ENCODE measurements at regions not wholly inside any gene's neighbourhood (a gene's known extent, or its start where the extent isn't known, plus 50 kb on each side); places are given as distances from the start of the nearest gene placed in this dataset.

DNA sequence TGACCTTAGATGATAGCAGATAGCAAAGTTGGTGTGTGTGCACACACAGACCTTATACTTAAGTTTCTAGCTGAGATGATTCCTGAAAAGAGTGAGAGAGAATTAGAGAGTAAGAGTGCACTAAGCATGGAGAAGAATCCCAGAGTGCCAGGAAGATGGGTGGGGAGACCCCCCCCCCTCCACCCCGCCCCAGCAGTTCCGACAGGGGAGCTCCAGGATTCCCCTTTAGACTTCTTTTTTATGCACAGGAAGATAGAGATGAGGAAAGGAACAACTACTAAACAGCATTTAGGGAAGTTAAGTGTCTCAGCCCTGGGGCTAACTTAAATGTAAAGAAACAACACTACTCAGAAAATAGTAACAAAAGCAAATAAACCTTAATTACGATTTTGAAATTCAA, 878.0 kb upstream of the GOT2 start:
- H3K4me1 Mint-ChIP-seq: no peaks in the 10 kb centered on the region
- H3K27ac Mint-ChIP-seq: no peak overlapping the region
- ATAC-seq: no peak
- H3K36me3 Mint-ChIP-seq: no peaks in the 10 kb centered on the region
- H3K9me3 Mint-ChIP-seq (ENCODE audit: low read depth): peaks cover 15% of the 10 kb centered on the region
- no peak for DNase-seq
- H3K27me3 Mint-ChIP-seq: no peaks in the 10 kb centered on the region
- no peak overlapping the region for H3K4me3 Mint-ChIP-seq
- CTCF ChIA-PET: no interaction called here

DNA sequence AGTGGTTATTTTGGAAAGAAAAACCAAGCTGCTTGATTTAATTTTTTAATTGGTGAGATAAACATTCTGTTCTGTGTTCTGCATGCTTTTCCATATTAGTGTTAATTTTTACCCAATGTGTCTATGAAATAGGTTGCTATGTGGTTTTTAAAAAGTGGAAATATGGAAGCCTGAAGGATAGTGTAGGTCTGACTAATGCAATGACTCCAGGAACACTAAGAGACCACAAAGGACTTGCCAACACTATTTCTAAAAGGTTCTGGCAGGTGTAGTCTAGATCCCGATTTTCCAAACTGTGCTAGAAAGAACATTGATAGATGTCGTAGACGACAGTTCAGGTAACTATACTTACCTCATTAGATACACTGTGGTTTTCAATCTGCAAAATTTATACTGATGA, 877.4 kb upstream of the GOT2 start:
- DNase-seq (no peak), ATAC-seq (no peak)
- H3K4me1 Mint-ChIP-seq: no peaks in the 10 kb centered on the region
- CTCF ChIA-PET: no interaction called here
- peaks cover 15% of the 10 kb centered on the region for H3K9me3 Mint-ChIP-seq (ENCODE audit: low read depth)
- no peak overlapping the region for H3K27ac Mint-ChIP-seq
- no peaks in the 10 kb centered on the region for H3K27me3 Mint-ChIP-seq
- H3K36me3 Mint-ChIP-seq: no peaks in the 10 kb centered on the region
- no peak overlapping the region for H3K4me3 Mint-ChIP-seq

DNA sequence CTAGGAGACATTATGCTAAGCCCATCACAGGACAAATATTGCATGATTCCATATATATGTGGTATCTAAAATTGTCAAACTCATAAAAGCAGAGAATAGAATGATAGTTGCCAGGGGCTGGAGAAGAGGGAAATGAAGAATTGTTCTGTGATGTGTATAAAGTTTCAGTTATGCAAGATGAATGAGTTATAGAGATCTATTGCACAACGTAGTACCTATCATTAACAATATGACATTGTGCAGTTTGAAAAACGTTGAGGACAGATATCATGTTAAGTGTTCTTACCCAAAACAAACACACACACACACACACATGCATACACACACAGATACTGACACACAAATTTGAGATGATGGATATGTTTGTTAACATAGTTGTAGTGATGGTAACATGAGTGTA, 871.6 kb upstream of the GOT2 start:
- Mint-ChIP-seq H3K27me3 (no peaks in the 10 kb centered on the region), H3K4me3 (no peak overlapping the region), H3K27ac (no peak overlapping the region), H3K9me3 (ENCODE audit: low read depth) (peaks cover 9% of the 10 kb centered on the region), H3K4me1 (no peaks in the 10 kb centered on the region), H3K36me3 (no peaks in the 10 kb centered on the region)
- DNase-seq: no peak
- ATAC-seq: no peak
- CTCF ChIA-PET: no interaction called here

DNA sequence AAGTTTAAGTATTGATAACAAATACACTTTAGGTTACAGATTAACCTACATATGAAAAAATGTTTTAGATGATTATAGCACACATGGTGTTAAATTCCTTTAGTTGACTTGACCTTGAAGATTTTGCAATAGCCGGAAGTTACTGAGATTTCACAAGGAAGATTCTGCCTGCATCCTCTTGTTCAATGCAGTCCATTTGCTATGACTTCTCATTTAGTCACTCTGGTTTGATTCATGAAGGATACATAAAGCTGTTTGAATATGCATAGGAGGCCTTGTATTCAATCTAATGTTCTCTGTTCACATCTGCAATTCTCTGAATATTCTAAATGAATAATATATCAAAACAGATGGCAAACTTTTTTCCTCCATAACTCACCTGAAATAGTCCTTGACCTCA, 870.2 kb upstream of the GOT2 start:
- H3K27me3 Mint-ChIP-seq: no peaks in the 10 kb centered on the region
- H3K9me3 Mint-ChIP-seq (ENCODE audit: low read depth): peaks cover 12% of the 10 kb centered on the region
- ATAC-seq (no peak), DNase-seq (no peak)
- CTCF ChIA-PET: no interaction called here
- H3K36me3 Mint-ChIP-seq: no peaks in the 10 kb centered on the region
- H3K27ac Mint-ChIP-seq: no peak overlapping the region
- no peak overlapping the region for H3K4me3 Mint-ChIP-seq
- no peaks in the 10 kb centered on the region for H3K4me1 Mint-ChIP-seq

DNA sequence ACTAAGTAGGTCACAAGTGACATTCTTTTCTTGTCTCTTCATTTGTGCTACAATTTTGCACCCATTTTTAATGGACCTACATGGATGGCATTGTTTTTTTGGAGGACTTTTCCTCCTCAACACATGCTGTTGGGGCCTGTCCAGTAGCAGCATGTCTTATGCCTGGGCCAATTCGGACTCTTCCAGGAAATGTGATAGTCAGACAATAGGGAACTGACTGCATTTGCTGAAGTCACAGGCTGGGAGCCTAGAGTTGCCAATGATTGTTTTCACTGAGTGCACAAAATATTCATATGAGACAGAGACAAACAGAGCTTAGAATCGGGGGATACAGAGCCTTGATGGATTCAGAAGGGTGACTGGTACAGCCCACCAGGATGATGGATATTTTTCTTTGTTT, 867.3 kb upstream of the GOT2 start:
- Mint-ChIP-seq H3K9me3 (ENCODE audit: low read depth) (peaks cover 13% of the 10 kb centered on the region), H3K36me3 (no peaks in the 10 kb centered on the region), H3K27me3 (no peaks in the 10 kb centered on the region), H3K27ac (no peak overlapping the region), H3K4me3 (no peak overlapping the region), H3K4me1 (no peaks in the 10 kb centered on the region)
- CTCF ChIA-PET: no interaction called here
- DNase-seq (no peak), ATAC-seq (no peak)

DNA sequence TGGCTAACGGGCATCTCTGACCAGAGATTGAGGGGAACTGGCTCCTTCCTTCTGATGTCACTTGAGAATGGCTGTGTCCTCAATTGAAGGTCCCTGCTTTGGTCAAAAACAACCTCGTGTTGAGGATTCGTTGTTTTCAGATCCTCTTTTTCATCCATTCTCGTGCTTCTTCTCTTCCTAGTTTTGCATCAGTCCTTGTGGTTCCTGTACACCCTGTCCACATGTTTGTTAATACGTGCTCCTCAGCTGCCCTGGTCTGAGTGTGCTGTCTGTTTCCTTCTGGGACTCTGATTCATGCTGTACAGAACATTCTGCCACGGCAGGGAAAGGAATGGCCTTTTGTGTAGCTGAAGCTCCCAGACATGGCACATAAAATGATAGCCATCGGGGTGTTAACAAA, 863.2 kb upstream of the GOT2 start:
- CTCF ChIA-PET: no interaction called here
- H3K36me3 Mint-ChIP-seq: no peaks in the 10 kb centered on the region

DNA sequence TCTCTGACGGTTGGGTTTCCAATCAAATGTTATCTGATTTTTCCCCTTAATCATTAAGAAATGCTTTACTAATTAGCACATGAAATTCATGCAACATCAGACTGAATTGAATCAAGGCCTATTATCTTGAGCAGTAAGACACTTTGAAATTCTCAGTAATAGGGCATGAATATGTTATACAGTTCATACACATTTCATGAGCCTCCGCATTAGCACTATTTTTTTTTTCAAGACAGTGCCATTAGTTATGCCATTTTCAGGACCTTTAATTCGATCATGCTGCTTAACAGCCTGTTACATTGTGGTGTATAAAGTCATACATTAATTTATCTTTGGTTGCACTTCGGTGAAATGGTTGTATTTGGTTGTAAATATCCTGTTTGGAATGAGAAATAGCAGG, 862.6 kb upstream of the GOT2 start:
- peaks cover 13% of the 10 kb centered on the region for H3K9me3 Mint-ChIP-seq (ENCODE audit: low read depth)
- H3K27me3 Mint-ChIP-seq: no peaks in the 10 kb centered on the region
- no peaks in the 10 kb centered on the region for H3K36me3 Mint-ChIP-seq
- H3K27ac Mint-ChIP-seq: no peak overlapping the region
- no peaks in the 10 kb centered on the region for H3K4me1 Mint-ChIP-seq
- CTCF ChIA-PET: no interaction called here
- H3K4me3 Mint-ChIP-seq: no peak overlapping the region
- DNase-seq (no peak), ATAC-seq (no peak)

More for the DNA sequence above, 863.2 kb upstream of the GOT2 start:
- H3K4me1 Mint-ChIP-seq: no peaks in the 10 kb centered on the region
- H3K9me3 Mint-ChIP-seq (ENCODE audit: low read depth): peaks cover 13% of the 10 kb centered on the region
- no peak for DNase-seq
- H3K27me3 Mint-ChIP-seq: no peaks in the 10 kb centered on the region
- ATAC-seq: no peak
- H3K4me3 Mint-ChIP-seq: no peak overlapping the region
- no peak overlapping the region for H3K27ac Mint-ChIP-seq

DNA sequence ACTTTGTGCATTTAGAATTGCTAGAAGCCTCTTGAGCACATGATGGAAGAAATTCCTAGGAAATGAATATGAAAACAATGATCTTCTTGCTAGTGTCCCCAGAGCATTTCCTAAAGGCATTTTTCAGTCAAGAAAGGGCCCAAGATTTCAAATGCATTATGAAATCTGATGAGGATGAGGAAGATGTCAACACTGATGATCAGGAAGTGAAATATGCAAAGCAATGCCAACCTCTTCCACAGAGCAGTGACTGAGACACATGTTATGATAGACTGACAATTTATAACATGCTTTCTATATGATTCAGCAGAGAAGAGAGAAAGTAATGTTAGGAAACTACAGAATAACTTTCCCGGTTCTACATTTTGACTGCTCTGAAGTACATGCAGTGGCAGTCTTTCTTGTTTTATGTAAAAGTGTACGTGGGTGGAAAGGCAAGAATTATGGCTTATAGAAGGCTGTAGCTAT, 859.1 kb upstream of the GOT2 start:
- Mint-ChIP-seq H3K36me3 (no peaks in the 10 kb centered on the region), H3K9me3 (ENCODE audit: low read depth) (peaks cover 14% of the 10 kb centered on the region), H3K4me3 (no peak overlapping the region), H3K27me3 (no peaks in the 10 kb centered on the region), H3K27ac (no peak overlapping the region), H3K4me1 (no peaks in the 10 kb centered on the region)
- CTCF ChIA-PET: no interaction called here
- DNase-seq: no peak
- ATAC-seq: no peak

DNA sequence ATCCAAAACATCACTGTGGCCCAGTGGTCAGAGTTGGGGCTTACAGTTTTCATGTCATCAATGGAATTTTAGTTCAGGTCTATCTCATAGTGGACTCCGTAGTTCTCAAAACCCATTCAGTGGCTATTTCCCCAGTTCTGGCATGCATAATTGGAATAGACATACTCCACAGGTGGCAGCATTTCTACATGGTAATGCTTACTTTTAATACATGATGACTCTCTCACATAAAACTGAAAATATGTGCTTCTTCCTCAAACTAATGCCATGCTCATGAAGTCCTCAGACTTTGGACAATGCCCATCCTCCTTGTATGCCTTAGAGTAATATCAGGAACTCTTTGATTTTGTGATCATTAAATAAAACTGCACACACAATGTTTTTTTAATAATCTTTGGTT, 857.4 kb upstream of the GOT2 start:
- no peak for ATAC-seq
- H3K4me1 Mint-ChIP-seq: no peaks in the 10 kb centered on the region
- H3K36me3 Mint-ChIP-seq: no peaks in the 10 kb centered on the region
- H3K4me3 Mint-ChIP-seq: no peak overlapping the region
- H3K9me3 Mint-ChIP-seq (ENCODE audit: low read depth): peaks cover 13% of the 10 kb centered on the region
- H3K27me3 Mint-ChIP-seq: no peaks in the 10 kb centered on the region
- DNase-seq: no peak
- no peak overlapping the region for H3K27ac Mint-ChIP-seq
- CTCF ChIA-PET: no interaction called here

DNA sequence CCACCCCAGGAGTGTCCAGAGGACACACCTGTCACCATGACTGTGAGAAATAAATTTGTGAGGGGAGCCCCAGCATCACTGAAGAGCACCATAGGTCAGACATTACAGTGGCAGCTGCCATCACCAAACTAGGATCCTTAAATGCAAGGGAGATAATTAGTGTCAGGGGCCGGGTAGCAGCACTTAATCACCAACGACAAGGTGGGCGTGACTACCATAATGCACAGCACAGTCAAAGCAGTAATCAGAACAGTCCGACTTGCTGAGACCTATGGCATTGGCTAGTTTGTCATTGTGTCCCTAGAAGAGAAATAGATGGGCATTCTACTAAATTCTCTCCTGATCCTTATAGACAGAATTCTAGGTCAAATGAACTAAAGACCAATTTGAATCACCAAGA, 856.7 kb upstream of the GOT2 start:
- ATAC-seq (no peak), DNase-seq (no peak)
- Mint-ChIP-seq H3K4me1 (no peaks in the 10 kb centered on the region), H3K9me3 (ENCODE audit: low read depth) (peaks cover 13% of the 10 kb centered on the region), H3K4me3 (no peak overlapping the region), H3K27me3 (no peaks in the 10 kb centered on the region), H3K36me3 (no peaks in the 10 kb centered on the region), H3K27ac (no peak overlapping the region)
- CTCF ChIA-PET: no interaction called here

DNA sequence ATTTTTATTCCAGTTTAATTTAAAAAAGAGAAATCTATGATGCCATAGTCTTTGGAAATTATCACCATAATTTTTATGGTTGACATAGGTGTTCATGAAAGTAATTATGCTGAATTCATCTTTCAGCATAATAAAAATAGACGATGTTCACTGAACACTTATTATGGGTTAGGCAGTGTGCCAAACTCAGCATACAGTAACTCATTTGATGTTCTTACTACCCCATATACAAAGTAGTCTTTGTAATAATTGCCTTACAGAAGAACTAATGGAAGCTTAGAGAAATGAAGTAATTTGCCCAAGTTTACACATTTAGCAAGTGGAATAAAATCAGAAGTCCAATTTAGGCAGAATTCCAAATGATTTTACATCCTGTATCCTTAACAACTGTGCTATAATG, 852.2 kb upstream of the GOT2 start:
- Mint-ChIP-seq H3K4me1 (no peaks in the 10 kb centered on the region), H3K4me3 (no peak overlapping the region), H3K27me3 (no peaks in the 10 kb centered on the region), H3K36me3 (no peaks in the 10 kb centered on the region), H3K27ac (no peak overlapping the region), H3K9me3 (ENCODE audit: low read depth) (peaks cover 7% of the 10 kb centered on the region)
- CTCF ChIA-PET: no interaction called here
- ATAC-seq (no peak), DNase-seq (no peak)

DNA sequence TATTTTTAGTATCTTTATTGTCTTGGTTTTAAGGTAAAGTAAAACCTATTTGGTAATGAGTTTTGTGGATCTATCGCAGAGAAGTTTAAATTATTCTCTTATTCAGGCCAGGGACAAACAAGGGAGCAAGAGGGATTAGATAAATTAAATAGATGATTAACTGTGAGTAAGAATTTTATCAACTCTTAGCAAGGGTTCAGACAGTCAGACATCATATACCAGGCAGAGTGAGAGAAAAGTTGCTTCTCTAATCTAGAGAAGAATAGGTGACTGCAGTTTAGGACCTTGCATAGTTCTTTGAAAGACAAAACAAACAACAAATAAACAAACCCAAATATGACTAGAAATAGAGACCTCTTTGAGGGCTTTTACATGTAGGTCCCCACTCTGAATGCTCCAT, 840.2 kb upstream of the GOT2 start:
- DNase-seq (no peak), ATAC-seq (no peak)
- Mint-ChIP-seq H3K4me1 (no peaks in the 10 kb centered on the region), H3K36me3 (no peaks in the 10 kb centered on the region), H3K4me3 (no peak overlapping the region), H3K27me3 (no peaks in the 10 kb centered on the region), H3K9me3 (ENCODE audit: low read depth) (peaks cover 6% of the 10 kb centered on the region), H3K27ac (no peak overlapping the region)
- CTCF ChIA-PET: no interaction called here

DNA sequence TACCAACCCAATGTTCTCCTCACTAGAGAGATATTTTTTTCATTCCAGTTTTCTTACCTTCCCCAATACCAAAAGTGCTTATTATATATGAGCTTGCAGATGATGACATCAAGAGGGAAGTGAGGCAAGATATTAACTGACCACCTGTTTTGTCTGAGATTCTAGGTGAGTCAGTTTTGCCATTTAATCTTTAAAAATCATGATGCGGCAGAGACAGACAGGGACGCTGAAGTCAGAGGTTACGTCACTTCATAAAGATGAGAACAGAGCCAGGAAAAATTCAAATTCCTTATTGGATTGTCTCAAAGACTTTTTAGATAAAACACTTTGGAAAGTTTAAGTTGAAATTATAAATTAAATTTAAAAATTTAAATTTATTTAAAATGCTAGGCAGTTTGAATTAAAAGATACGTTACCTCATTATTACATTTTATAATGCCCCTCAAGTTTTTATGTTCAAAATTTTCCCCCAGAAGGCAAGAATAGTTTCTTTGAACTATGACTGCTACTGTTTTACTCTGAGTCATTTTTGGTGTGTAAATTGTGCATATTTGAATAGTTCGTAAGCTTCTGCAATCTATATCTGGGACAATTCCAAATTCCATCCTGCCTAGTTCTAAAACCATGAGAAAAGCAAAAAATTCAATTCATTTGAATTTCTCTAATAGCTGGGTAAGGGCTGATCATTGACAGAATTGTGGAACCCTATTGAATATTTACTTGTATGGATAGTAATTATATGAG, 839.6 kb upstream of the GOT2 start:
- no peak overlapping the region for H3K27ac Mint-ChIP-seq
- peaks cover 8% of the 10 kb centered on the region for H3K9me3 Mint-ChIP-seq (ENCODE audit: low read depth)
- no peaks in the 10 kb centered on the region for H3K27me3 Mint-ChIP-seq
- no peaks in the 10 kb centered on the region for H3K4me1 Mint-ChIP-seq
- no peak overlapping the region for H3K4me3 Mint-ChIP-seq
- no peaks in the 10 kb centered on the region for H3K36me3 Mint-ChIP-seq
- ATAC-seq: no peak
- CTCF ChIA-PET: no interaction called here
- DNase-seq: no peak

DNA sequence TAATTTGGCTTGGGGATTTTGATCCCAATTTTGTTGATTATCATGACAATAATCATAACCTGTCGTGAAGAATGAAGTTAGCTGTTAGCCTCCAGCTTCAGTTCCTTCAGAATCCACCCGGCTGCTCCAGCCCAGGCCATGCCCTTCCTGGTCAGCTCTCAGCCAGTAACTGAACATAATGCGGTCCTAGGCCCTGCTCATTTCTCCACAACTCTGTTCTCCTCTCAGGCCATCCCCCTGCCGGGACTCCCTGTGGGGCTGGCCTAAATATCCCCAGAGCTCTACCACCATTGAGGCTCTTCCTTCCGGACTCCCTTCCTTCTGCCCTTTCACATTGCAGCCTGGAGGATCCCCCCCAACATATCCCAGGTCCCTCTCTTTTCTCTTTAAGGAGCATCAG, 833.4 kb upstream of the GOT2 start:
- Mint-ChIP-seq H3K4me1 (no peaks in the 10 kb centered on the region), H3K27ac (no peak overlapping the region), H3K27me3 (no peaks in the 10 kb centered on the region), H3K36me3 (no peaks in the 10 kb centered on the region), H3K9me3 (ENCODE audit: low read depth) (peaks cover 9% of the 10 kb centered on the region), H3K4me3 (no peak overlapping the region)
- DNase-seq: no peak
- CTCF ChIA-PET: no interaction called here
- ATAC-seq: no peak

DNA sequence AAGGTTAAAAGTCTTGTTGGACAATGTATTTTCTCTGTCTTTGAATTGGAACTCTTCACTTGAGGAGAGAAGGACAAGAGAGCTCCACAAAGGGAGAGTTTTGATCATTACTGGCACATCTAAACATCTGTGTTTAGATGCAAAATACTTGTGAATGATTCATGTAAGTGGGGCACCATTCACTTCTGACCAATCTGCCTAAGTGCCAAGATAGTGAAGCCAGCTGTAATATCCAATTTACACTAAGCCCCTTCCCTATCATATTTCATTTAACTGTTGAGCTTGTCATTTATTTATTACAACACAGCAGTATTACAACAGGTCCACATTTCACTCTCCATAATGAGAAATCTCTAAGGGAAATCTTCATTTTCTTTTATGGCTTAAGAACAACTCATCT, 832.3 kb upstream of the GOT2 start:
- DNase-seq (no peak), ATAC-seq (no peak)
- Mint-ChIP-seq H3K27me3 (no peaks in the 10 kb centered on the region), H3K36me3 (no peaks in the 10 kb centered on the region), H3K9me3 (ENCODE audit: low read depth) (peaks cover 9% of the 10 kb centered on the region), H3K4me3 (no peak overlapping the region), H3K27ac (no peak overlapping the region), H3K4me1 (no peaks in the 10 kb centered on the region)
- CTCF ChIA-PET: no interaction called here

Data from activated CD8-positive, alpha-beta memory T cell treated with anti-CD3 and anti-CD28 coated beads, Interleukin-2, amount 10 ng/mL, durations not matched to agents 7 days and 5 days (primary cell).